Kidney (tissue), 13 donors: ENCODE measurements at regions not wholly inside any gene's neighbourhood (a gene's known extent, or its start where the extent isn't known, plus 50 kb on each side); places are given as distances from the start of the nearest gene placed in this dataset.

Experiments
- DNase-seq, 5 donors: peaks; one replicate each; pipeline ENCODE4 v3.0.0-alpha.2; 2013 to 2020
- FAIRE-seq: peaks from 2 replicates; lab custom pipeline; 2012; peaks lifted over from hg19 to GRCh38; lab: Jason Lieb, UNC
- H3K27ac ChIP-seq, 2 donors: one replicate each; pipeline ENCODE4 v1.7.0; 2013; ENCODE audit warnings: low read depth in 2 of 2, low read length in 2 of 2, inconsistent platforms in 1 of 2
- H3K27me3 ChIP-seq: one replicate; pipeline ENCODE4 v1.7.1; 2013; ENCODE audit warnings: low read length, inconsistent platforms; ENCODE audit not compliant: control insufficient read depth, insufficient read depth
- H3K36me3 ChIP-seq, 3 donors: one replicate each; pipeline versions ENCODE4 v1.7.0 to v1.7.1; 2013; ENCODE audit warnings: low read length in 3 of 3, control low read depth in 1 of 3, inconsistent platforms in 1 of 3; ENCODE audit not compliant: insufficient read depth in 3 of 3, control insufficient read depth in 2 of 3
- H3K4me1 ChIP-seq, 3 donors: one replicate each; pipeline versions ENCODE4 v1.7.0 to v1.7.1; 2013; ENCODE audit warnings: low read length in 3 of 3, inconsistent platforms in 1 of 3, low read depth in 1 of 3; ENCODE audit not compliant: control insufficient read depth in 2 of 3, insufficient read depth in 2 of 3
- H3K4me3 ChIP-seq, 3 donors: one replicate each; pipeline versions ENCODE4 v1.7.0 to v1.8.1; 2013; ENCODE audit warnings: low read length in 3 of 3, control low read depth in 1 of 3, inconsistent platforms in 1 of 3
- H3K9ac ChIP-seq, 3 donors: one replicate each; pipeline versions ENCODE4 v1.7.0 to v1.7.1; 2013; ENCODE audit warnings: low read length in 3 of 3, control low read depth in 1 of 3, inconsistent platforms in 1 of 3
- H3K9me3 ChIP-seq, 3 donors: one replicate each; pipeline versions ENCODE4 v1.7.0 to v1.7.1; 2013; ENCODE audit warnings: low read length in 3 of 3, control low read depth in 1 of 3, inconsistent platforms in 1 of 3; ENCODE audit not compliant: control insufficient read depth in 2 of 3, insufficient read depth in 1 of 3
- intact Hi-C: fragments of 100-400 bp; cut with DNase I; formaldehyde crosslinking; loops from one replicate; pipeline ENCODE4 v1.11.1; 2022
- TF ChIP-seq, protein P1 (sequence below): IDR thresholded peaks from 3 replicates; pipeline ENCODE4 v1.5.1; 2012; ENCODE audit warnings: mild to moderate bottlenecking, moderate library complexity, borderline replicate concordance; ENCODE audit not compliant: insufficient read depth; ENCODE audit errors: extremely low read depth
- donor health status: control.
- donor health status: control.
- donor health status: control.
- donor health status: control.
- donor health status: control.
- donor health status: DM: yes; HTN: yes; CAD: no.
- donor health status: Normal renal cell carcinoma (clear cell type).

DNA sequence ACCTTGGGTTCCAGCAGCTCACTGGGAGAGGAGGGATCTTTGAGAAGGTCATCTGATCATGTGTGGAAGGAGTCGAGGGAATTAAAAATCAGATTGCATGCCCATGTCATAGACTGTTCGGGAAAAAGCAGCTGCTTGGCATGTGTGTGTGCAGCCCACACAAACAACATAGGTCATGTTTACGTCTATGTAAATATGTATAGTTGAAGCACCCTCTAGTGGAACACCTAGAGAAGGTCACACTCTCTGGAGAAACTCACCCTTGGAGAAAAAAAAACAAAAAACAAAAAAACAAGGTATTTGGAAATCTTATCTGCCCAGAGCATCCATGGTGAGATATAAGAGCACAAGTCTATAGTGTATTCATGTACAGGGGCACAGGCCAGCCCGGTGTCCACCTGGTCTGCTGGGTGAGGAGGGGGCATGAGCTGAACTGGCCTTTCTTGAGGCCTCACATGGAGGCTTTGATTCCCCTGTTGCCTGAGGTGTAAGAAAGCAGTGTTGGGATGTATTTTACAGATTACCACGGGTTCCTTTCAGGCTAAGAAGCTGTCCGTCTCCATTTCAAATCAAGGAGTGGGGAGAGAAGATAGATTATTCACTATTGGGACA, 98.0 kb downstream of the NPY start:
- Histone ChIP-seq H3K36me3 (no peaks in the 10 kb centered on the region), H3K9me3 (peaks cover 0 to 4% (median 0%) of the 10 kb centered on the region in 3 donors), H3K4me3 (no peak overlapping the region), H3K9ac (no peak overlapping the region), H3K27ac (no peak overlapping the region), H3K27me3 (no peaks in the 10 kb centered on the region), H3K4me1 (peaks cover 0 to 2% (median 0%) of the 10 kb centered on the region in 3 donors)
- DNase-seq: peak in 2 of 5 donors; percentile 25
- intact Hi-C loops: no loop called here
- TF ChIP-seq, protein P1, sequence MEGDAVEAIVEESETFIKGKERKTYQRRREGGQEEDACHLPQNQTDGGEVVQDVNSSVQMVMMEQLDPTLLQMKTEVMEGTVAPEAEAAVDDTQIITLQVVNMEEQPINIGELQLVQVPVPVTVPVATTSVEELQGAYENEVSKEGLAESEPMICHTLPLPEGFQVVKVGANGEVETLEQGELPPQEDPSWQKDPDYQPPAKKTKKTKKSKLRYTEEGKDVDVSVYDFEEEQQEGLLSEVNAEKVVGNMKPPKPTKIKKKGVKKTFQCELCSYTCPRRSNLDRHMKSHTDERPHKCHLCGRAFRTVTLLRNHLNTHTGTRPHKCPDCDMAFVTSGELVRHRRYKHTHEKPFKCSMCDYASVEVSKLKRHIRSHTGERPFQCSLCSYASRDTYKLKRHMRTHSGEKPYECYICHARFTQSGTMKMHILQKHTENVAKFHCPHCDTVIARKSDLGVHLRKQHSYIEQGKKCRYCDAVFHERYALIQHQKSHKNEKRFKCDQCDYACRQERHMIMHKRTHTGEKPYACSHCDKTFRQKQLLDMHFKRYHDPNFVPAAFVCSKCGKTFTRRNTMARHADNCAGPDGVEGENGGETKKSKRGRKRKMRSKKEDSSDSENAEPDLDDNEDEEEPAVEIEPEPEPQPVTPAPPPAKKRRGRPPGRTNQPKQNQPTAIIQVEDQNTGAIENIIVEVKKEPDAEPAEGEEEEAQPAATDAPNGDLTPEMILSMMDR: peak; percentile 10
- FAIRE-seq: no peak

- DNase-seq (no peak), FAIRE-seq (no peak)
- Histone ChIP-seq H3K4me3 (no peak overlapping the region), H3K36me3 (no peaks in the 10 kb centered on the region), H3K4me1 (peaks cover 0 to 3% (median 0%) of the 10 kb centered on the region in 3 donors), H3K27me3 (no peaks in the 10 kb centered on the region), H3K27ac (no peak overlapping the region), H3K9me3 (peaks cover 0 to 4% (median 0%) of the 10 kb centered on the region in 3 donors), H3K9ac (no peak overlapping the region)
- TF ChIP-seq, protein P1: no peak
- intact Hi-C loops: no loop called here
Observed at GRCh38 chr7:24383055-24383454, 99.1 kb downstream of the NPY start.

- H3K4me3 ChIP-seq: no peak overlapping the region
- no peaks in the 10 kb centered on the region for H3K27me3 ChIP-seq
- H3K9me3 ChIP-seq: peaks cover 0 to 4% (median 0%) of the 10 kb centered on the region in 3 donors
- no peak overlapping the region for H3K27ac ChIP-seq
- intact Hi-C loops: no loop called here
- H3K4me1 ChIP-seq: peaks cover 0 to 4% (median 0%) of the 10 kb centered on the region in 3 donors
- H3K36me3 ChIP-seq: no peaks in the 10 kb centered on the region
- TF ChIP-seq, protein P1: no peak
- FAIRE-seq (no peak), DNase-seq (no peak)
- no peak overlapping the region for H3K9ac ChIP-seq
Observed at GRCh38 chr7:24384362-24385030, 100.5 kb downstream of the NPY start.
